Lower leg skin (tissue), 4 donors: ENCODE measurements at regions not wholly inside any gene's neighbourhood (a gene's known extent, or its start where the extent isn't known, plus 50 kb on each side); places are given as distances from the start of the nearest gene placed in this dataset.

Experiments used
- DNase-seq, 2 donors: peaks; one replicate each; pipeline ENCODE4 v3.0.0-alpha.2; 2019; ENCODE audit warnings: low spot score in 2 of 2
- H3K4me3 ChIP-seq: fragments of 200-600 bp; sonication (generic); 2 replicates; pipeline ENCODE4 v1.5.1; 2017; ENCODE audit warnings: mild to moderate bottlenecking, low read depth; ENCODE audit not compliant: poor library complexity, severe bottlenecking
- CTCF ChIP-seq, 3 donors: fragments of 450-650 bp; IDR thresholded peaks; one replicate each; pipeline ENCODE4 v1.5.1; 2016; ENCODE audit warnings: antibody characterized with exemption in 3 of 3, mild to moderate bottlenecking in 3 of 3, moderate library complexity in 2 of 3
- POLR2A ChIP-seq, 2 donors: fragments of 450-650 bp; IDR thresholded peaks; one replicate each; pipeline ENCODE4 v1.6.1; 2016 to 2017; ENCODE audit warnings: antibody characterized with exemption in 2 of 2, mild to moderate bottlenecking in 1 of 2, moderate library complexity in 1 of 2
- WGBS, 2 donors: methylation state at CpG; one replicate each; pipeline ENCODE4 v1.1.5; 2018; 5-methylcytosine and 5-hydroxymethylcytosine counted together
- intact Hi-C: fragments of 100-400 bp; cut with DNase I; formaldehyde crosslinking; loops from one replicate; pipeline ENCODE4 v1.15.0; 2023; ENCODE audit warnings: low total_unique reads

- no peak overlapping the region for H3K4me3 ChIP-seq
- TF ChIP-seq CTCF (IDR thresholded peaks at IDR 0.05), result no peak
- TF ChIP-seq POLR2A (IDR thresholded peaks at IDR 0.05), result no peak
- intact Hi-C loops, result loop anchor here (10.0 kb wide), 1 partner anchor 869 kb away; no protein-coding TSS in a partner anchor
- DNase-seq, result peak; percentile 63 to 89
- 46 to 50% methylated on average over 12 of the region's 12 CpGs for WGBS, 2 donors
Observed at GRCh38 chr3:71955240-71956068, 170.5 kb upstream of the PROK2 start.

DNA sequence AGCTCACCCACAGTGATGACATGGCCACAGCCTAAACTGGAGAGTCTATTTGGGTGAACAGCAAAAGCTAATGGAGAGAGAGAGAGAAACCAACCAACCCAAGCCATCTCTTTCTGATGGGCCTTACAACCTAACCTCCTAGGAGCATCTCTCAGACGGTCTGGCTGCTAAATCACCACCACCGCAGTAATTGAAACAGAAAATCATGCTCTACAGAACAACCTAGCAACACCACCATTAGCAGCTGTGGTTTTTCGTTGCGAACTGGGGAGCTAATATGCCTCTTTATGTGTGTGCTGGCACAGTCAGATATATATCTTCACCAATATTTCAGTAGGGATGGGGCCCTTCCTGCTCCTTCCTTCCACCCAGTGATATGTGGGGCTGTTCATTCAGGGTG lies 166.9 kb upstream of the PROK2 start:
- 68 to 70% methylated on average over 4 of the region's 4 CpGs for WGBS, 2 donors
- no peak for TF ChIP-seq POLR2A (IDR thresholded peaks at IDR 0.05)
- no peak for TF ChIP-seq CTCF (IDR thresholded peaks at IDR 0.05)
- H3K4me3 ChIP-seq, result no peak overlapping the region
- intact Hi-C loops, result loop anchor here (10.0 kb wide), 1 partner anchor 873 kb away; no protein-coding TSS in a partner anchor
- no peak for DNase-seq

- intact Hi-C loops, result loop anchor here (10.0 kb wide), 1 partner anchor 873 kb away; no protein-coding TSS in a partner anchor
- DNase-seq, result no peak
- WGBS, 2 donors, result 65 to 81% methylated on average over 4 of the region's 4 CpGs
- H3K4me3 ChIP-seq, result no peak overlapping the region
- no peak for TF ChIP-seq POLR2A (IDR thresholded peaks at IDR 0.05)
Observed at GRCh38 chr3:71951361-71951760, 166.4 kb upstream of the PROK2 start.

GRCh38 chr3:71949442-71949841 lies 164.5 kb upstream of the PROK2 start:
- 63 to 74% methylated on average over 4 of the region's 4 CpGs for WGBS, 2 donors
- DNase-seq, result no peak
- H3K4me3 ChIP-seq, result no peak overlapping the region
- TF ChIP-seq POLR2A (IDR thresholded peaks at IDR 0.05) (no peak), CTCF (IDR thresholded peaks at IDR 0.05) (no peak)
- intact Hi-C loops, result no loop called here

- H3K4me3 ChIP-seq, result no peak overlapping the region
- TF ChIP-seq POLR2A (IDR thresholded peaks at IDR 0.05), result no peak
- 83 to 84% methylated on average over 5 of the region's 5 CpGs for WGBS, 2 donors
- DNase-seq, result no peak
- intact Hi-C loops, result no loop called here
Observed at GRCh38 chr3:71944482-71945065, 159.6 kb upstream of the PROK2 start.

- 83 to 84% methylated on average over 9 of the region's 9 CpGs for WGBS, 2 donors
Observed at GRCh38 chr3:71942432-71943187, 157.7 kb upstream of the PROK2 start.

More at GRCh38 chr3:71942432-71943187, 157.7 kb upstream of the PROK2 start:
- intact Hi-C loops, result no loop called here
- DNase-seq, result no peak
- no peak overlapping the region for H3K4me3 ChIP-seq
- TF ChIP-seq CTCF (IDR thresholded peaks at IDR 0.05), result no peak
- no peak for TF ChIP-seq POLR2A (IDR thresholded peaks at IDR 0.05)
